ENCODE measurements at regions not wholly inside any gene's neighbourhood (a gene's known extent, or its start where the extent isn't known, plus 50 kb on each side); places are given as distances from the start of the nearest gene placed in this dataset.

- no peak overlapping the region for H3K4me3 ChIP-seq (ENCODE audit: control insufficient read depth, low read depth, low read length)
- no peak for DNase-seq (ENCODE audit: low read depth)
- no peak for TF ChIP-seq CTCF (conservative IDR thresholded peaks at IDR 0.05; ENCODE audit: control insufficient read depth, insufficient read depth, low read depth, low read length)
Observed at GRCh38 chr11:81892770-81893635, 840.7 kb downstream of the FAM181B start.

- DNase-seq (ENCODE audit: low read depth), result peak; percentile 30
- H3K4me3 ChIP-seq (ENCODE audit: control insufficient read depth, low read depth, low read length), result no peak overlapping the region
Observed at GRCh38 chr11:81888391-81888790, 845.3 kb downstream of the FAM181B start.

GRCh38 chr11:81887671-81888070, 846.0 kb downstream of the FAM181B start:
- no peak for DNase-seq (ENCODE audit: low read depth)
- no peak for TF ChIP-seq CTCF (conservative IDR thresholded peaks at IDR 0.05; ENCODE audit: control insufficient read depth, insufficient read depth, low read depth, low read length)
- no peak overlapping the region for H3K4me3 ChIP-seq (ENCODE audit: control insufficient read depth, low read depth, low read length)

More at GRCh38 chr11:81888391-81888790, 845.3 kb downstream of the FAM181B start:
- no peak for TF ChIP-seq CTCF (conservative IDR thresholded peaks at IDR 0.05; ENCODE audit: control insufficient read depth, insufficient read depth, low read depth, low read length)

GRCh38 chr11:81886406-81887075, 847.1 kb downstream of the FAM181B start:
- no peak overlapping the region for H3K4me3 ChIP-seq (ENCODE audit: control insufficient read depth, low read depth, low read length)
- no peak for TF ChIP-seq CTCF (conservative IDR thresholded peaks at IDR 0.05; ENCODE audit: control insufficient read depth, insufficient read depth, low read depth, low read length)
- no peak for DNase-seq (ENCODE audit: low read depth)

- no peak for DNase-seq (ENCODE audit: low read depth)
- no peak overlapping the region for H3K4me3 ChIP-seq (ENCODE audit: control insufficient read depth, low read depth, low read length)
- no peak for TF ChIP-seq CTCF (conservative IDR thresholded peaks at IDR 0.05; ENCODE audit: control insufficient read depth, insufficient read depth, low read depth, low read length)
Observed at GRCh38 chr11:81874635-81875034, 859.0 kb downstream of the FAM181B start.

GRCh38 chr11:81870815-81871214, 862.8 kb downstream of the FAM181B start:
- no peak for TF ChIP-seq CTCF (conservative IDR thresholded peaks at IDR 0.05; ENCODE audit: control insufficient read depth, insufficient read depth, low read depth, low read length)
- no peak for DNase-seq (ENCODE audit: low read depth)
- H3K4me3 ChIP-seq (ENCODE audit: control insufficient read depth, low read depth, low read length), result no peak overlapping the region

All from fibroblast of mammary gland (primary cell).